Mesenchymal stem cell (in vitro differentiated cells and primary cell): ENCODE measurements at regions not wholly inside any gene's neighbourhood (a gene's known extent, or its start where the extent isn't known, plus 50 kb on each side); places are given as distances from the start of the nearest gene placed in this dataset.

Experiments used
- DNase-seq: peaks from one replicate; pipeline ENCODE4 v3.0.0-alpha.2; 2013
- H2AFZ ChIP-seq: one replicate; pipeline ENCODE4 v1.6.1; 2013; ENCODE audit warnings: low read depth, mild to moderate bottlenecking, control low read depth, inconsistent platforms, low read length, moderate library complexity
- H2AK5ac ChIP-seq: 2 replicates; pipeline ENCODE4 v1.6.1; 2013; ENCODE audit warnings: low read length, moderate library complexity, mild to moderate bottlenecking, inconsistent platforms; ENCODE audit not compliant: severe bottlenecking
- H2BK120ac ChIP-seq: one replicate; pipeline ENCODE4 v1.6.1; 2013; ENCODE audit warnings: low read depth, mild to moderate bottlenecking, inconsistent platforms, low read length, moderate library complexity
- H2BK12ac ChIP-seq, 2 experiments: one replicate each; pipeline ENCODE4 v1.6.1; 2013; ENCODE audit warnings: inconsistent platforms in 2 of 2, low read length in 2 of 2, mild to moderate bottlenecking in 2 of 2, moderate library complexity in 2 of 2, control low read depth in 1 of 2
- H2BK15ac ChIP-seq: one replicate; pipeline ENCODE4 v1.6.1; 2013; ENCODE audit warnings: mild to moderate bottlenecking, low read depth, inconsistent platforms; ENCODE audit not compliant: poor library complexity, severe bottlenecking
- H2BK5ac ChIP-seq: 2 replicates; pipeline ENCODE4 v1.6.1; 2013; ENCODE audit warnings: low read depth, mild to moderate bottlenecking, low read length, control low read depth, inconsistent platforms; ENCODE audit not compliant: poor library complexity, severe bottlenecking
- H3K14ac ChIP-seq, 2 experiments: one replicate each; pipeline ENCODE4 v1.6.1; 2013; ENCODE audit warnings: inconsistent platforms in 2 of 2, low read length in 2 of 2, control low read depth in 1 of 2, mild to moderate bottlenecking in 1 of 2, moderate library complexity in 1 of 2
- H3K18ac ChIP-seq, 2 experiments: one replicate each; pipeline ENCODE4 v1.6.1; 2013; ENCODE audit warnings: inconsistent platforms in 2 of 2, low read length in 2 of 2, control low read depth in 1 of 2, low read depth in 1 of 2, mild to moderate bottlenecking in 1 of 2
- H3K23ac ChIP-seq, 2 experiments: one replicate each; pipeline ENCODE4 v1.6.1; 2013; ENCODE audit warnings: inconsistent platforms in 2 of 2, low read length in 2 of 2, mild to moderate bottlenecking in 2 of 2, moderate library complexity in 2 of 2, control low read depth in 1 of 2
- H3K27ac ChIP-seq: 2 replicates; pipeline ENCODE4 v1.5.1; 2013; ENCODE audit warnings: mild to moderate bottlenecking, moderate library complexity, low read length, control low read depth, inconsistent platforms; ENCODE audit not compliant: poor library complexity, severe bottlenecking
- H3K27me3 ChIP-seq, 2 experiments: 2 replicates each; pipeline versions ENCODE4 v1.6.1 to v1.7.0; 2013; ENCODE audit warnings: low read length in 2 of 2, mild to moderate bottlenecking in 2 of 2, moderate library complexity in 2 of 2, control low read depth in 1 of 2, inconsistent platforms in 1 of 2; ENCODE audit not compliant: control insufficient read depth in 1 of 2, insufficient read depth in 1 of 2
- H3K36me3 ChIP-seq, 2 experiments: 2 replicates each; pipeline versions ENCODE4 v1.6.1 to v1.7.0; 2013; ENCODE audit warnings: low read length in 2 of 2, control low read depth in 1 of 2, inconsistent platforms in 1 of 2, low read depth in 1 of 2, mild to moderate bottlenecking in 1 of 2; ENCODE audit not compliant: insufficient read depth in 2 of 2, control insufficient read depth in 1 of 2
- H3K4ac ChIP-seq, 2 experiments: one replicate each; pipeline ENCODE4 v1.6.1; 2013; ENCODE audit warnings: inconsistent platforms in 2 of 2, low read length in 2 of 2, mild to moderate bottlenecking in 2 of 2, moderate library complexity in 2 of 2, control low read depth in 1 of 2, low read depth in 1 of 2
- H3K4me1 ChIP-seq: 2 replicates; pipeline ENCODE4 v1.6.1; 2013; ENCODE audit warnings: low read depth, low read length, control low read depth; ENCODE audit not compliant: control insufficient read depth, insufficient read depth
- H3K4me2 ChIP-seq: 2 replicates; pipeline ENCODE4 v1.6.1; 2013; ENCODE audit warnings: low read length, mild to moderate bottlenecking, inconsistent platforms; ENCODE audit not compliant: poor library complexity, severe bottlenecking
- H3K4me3 ChIP-seq, 2 experiments: 2 replicates each; pipeline versions ENCODE4 v1.5.1 to v1.7.0; 2013; ENCODE audit warnings: low read length in 2 of 2, mild to moderate bottlenecking in 2 of 2, control low read depth in 1 of 2, low read depth in 1 of 2; ENCODE audit not compliant: insufficient read depth in 1 of 2
- H3K79me1 ChIP-seq: replicated peaks from 2 replicates; pipeline ENCODE4 v1.6.1; 2013; ENCODE audit warnings: mild to moderate bottlenecking, control low read depth, low read length, inconsistent platforms; ENCODE audit not compliant: poor library complexity, severe bottlenecking
- H3K9ac ChIP-seq: 2 replicates; pipeline ENCODE4 v1.7.0; 2013; ENCODE audit warnings: mild to moderate bottlenecking, low read length, moderate library complexity
- H3K9me3 ChIP-seq: 2 replicates; pipeline ENCODE4 v1.7.0; 2013; ENCODE audit warnings: mild to moderate bottlenecking, low read length; ENCODE audit not compliant: control insufficient read depth
- H4K8ac ChIP-seq: one replicate; pipeline ENCODE4 v1.6.1; 2013; ENCODE audit warnings: inconsistent platforms, mild to moderate bottlenecking, low read length, moderate library complexity
- H4K91ac ChIP-seq: one replicate; pipeline ENCODE4 v1.6.1; 2013; ENCODE audit warnings: mild to moderate bottlenecking, low read length, inconsistent platforms
- WGBS: methylation state at CpG from one replicate; pipeline ENCODE4 v1.1.7; 2013; ENCODE audit warnings: mixed read lengths; 5-methylcytosine and 5-hydroxymethylcytosine counted together

- Histone ChIP-seq H3K36me3 (no peaks in the 10 kb centered on the region), H3K27me3 (no peaks in the 10 kb centered on the region), H3K4me2 (no peak overlapping the region), H4K91ac (no peak overlapping the region), H3K4me3 (no peak overlapping the region), H3K27ac (no peak overlapping the region), H4K8ac (no peak overlapping the region), H3K9me3 (no peaks in the 10 kb centered on the region), H2BK12ac (no peak overlapping the region), H2BK5ac (no peak overlapping the region), H2BK15ac (no peak overlapping the region), H2AFZ (no peak overlapping the region), H3K23ac (no peak overlapping the region), H3K18ac (no peak overlapping the region), H3K4ac (no peak overlapping the region), H2BK120ac (no peak overlapping the region), H2AK5ac (no peak overlapping the region), H3K9ac (no peak overlapping the region), H3K4me1 (no peaks in the 10 kb centered on the region), H3K14ac (no peak overlapping the region), H3K79me1 (no peaks in the 10 kb centered on the region)
- WGBS, result 73% methylated on average over 7 of the region's 7 CpGs
- DNase-seq, result no peak
Measured at GRCh38 chr20:12638633-12639312, 370.0 kb upstream of the SPTLC3 start.

DNA sequence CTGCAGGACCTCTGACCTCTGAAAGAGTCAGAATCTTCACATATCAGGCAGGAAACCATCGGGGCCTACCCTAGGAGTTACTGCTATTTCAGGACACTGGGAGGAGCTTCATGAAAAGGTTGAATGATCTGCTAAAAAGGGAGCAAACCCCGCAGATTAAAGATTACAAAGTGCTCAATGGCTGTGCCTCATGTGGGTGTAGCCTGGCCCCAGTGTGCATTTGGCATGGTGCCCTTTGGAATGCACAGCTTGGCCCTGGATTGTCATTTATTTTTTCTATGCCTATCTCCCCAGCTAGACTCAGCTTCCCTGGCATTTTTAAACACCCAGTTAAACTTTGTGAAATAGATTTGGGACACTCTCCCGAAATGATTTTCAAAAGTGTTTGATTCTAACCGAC, 368.5 kb upstream of the SPTLC3 start:
- WGBS, result 75% methylated on average over 2 of the region's 4 CpGs
- Histone ChIP-seq H3K36me3 (no peaks in the 10 kb centered on the region), H3K4ac (no peak overlapping the region)

GRCh38 chr20:12641619-12642018, 367.2 kb upstream of the SPTLC3 start:
- no peak overlapping the region for H3K4me3 ChIP-seq
- no peak overlapping the region for H3K27ac ChIP-seq
- no peaks in the 10 kb centered on the region for H3K79me1 ChIP-seq
- no peak overlapping the region for H3K23ac ChIP-seq
- no peak overlapping the region for H4K8ac ChIP-seq
- H3K9ac ChIP-seq, result no peak overlapping the region
- no peak overlapping the region for H3K14ac ChIP-seq
- no peak overlapping the region for H2AK5ac ChIP-seq
- H2BK12ac ChIP-seq, result no peak overlapping the region
- no peaks in the 10 kb centered on the region for H3K36me3 ChIP-seq
- DNase-seq, result no peak
- H3K18ac ChIP-seq, result no peak overlapping the region
- H3K27me3 ChIP-seq, result no peaks in the 10 kb centered on the region
- H3K4me1 ChIP-seq, result no peaks in the 10 kb centered on the region
- no peak overlapping the region for H2BK5ac ChIP-seq
- no peak overlapping the region for H2AFZ ChIP-seq
- no peak overlapping the region for H4K91ac ChIP-seq
- H3K4me2 ChIP-seq, result no peak overlapping the region
- no peaks in the 10 kb centered on the region for H3K9me3 ChIP-seq
- no peak overlapping the region for H2BK120ac ChIP-seq
- WGBS, result 75% methylated on average over 4 of the region's 4 CpGs
- no peak overlapping the region for H3K4ac ChIP-seq
- no peak overlapping the region for H2BK15ac ChIP-seq

More for the DNA sequence above, 368.5 kb upstream of the SPTLC3 start:
- H2BK12ac ChIP-seq, result no peak overlapping the region
- no peak overlapping the region for H3K23ac ChIP-seq
- no peak overlapping the region for H3K9ac ChIP-seq
- H2BK15ac ChIP-seq, result no peak overlapping the region
- no peaks in the 10 kb centered on the region for H3K79me1 ChIP-seq
- DNase-seq, result no peak
- no peak overlapping the region for H4K8ac ChIP-seq
- H3K27ac ChIP-seq, result no peak overlapping the region
- H2AFZ ChIP-seq, result no peak overlapping the region
- H3K4me2 ChIP-seq, result no peak overlapping the region
- no peak overlapping the region for H2BK120ac ChIP-seq
- no peak overlapping the region for H3K18ac ChIP-seq
- no peaks in the 10 kb centered on the region for H3K27me3 ChIP-seq
- no peaks in the 10 kb centered on the region for H3K9me3 ChIP-seq
- no peak overlapping the region for H2BK5ac ChIP-seq
- no peak overlapping the region for H3K4me3 ChIP-seq
- H4K91ac ChIP-seq, result no peak overlapping the region
- H2AK5ac ChIP-seq, result no peak overlapping the region
- no peak overlapping the region for H3K14ac ChIP-seq
- H3K4me1 ChIP-seq, result no peaks in the 10 kb centered on the region

GRCh38 chr20:12644461-12644860, 364.3 kb upstream of the SPTLC3 start:
- Histone ChIP-seq H3K23ac (no peak overlapping the region), H3K14ac (no peak overlapping the region), H3K4me2 (no peak overlapping the region), H4K8ac (no peak overlapping the region), H3K79me1 (no peaks in the 10 kb centered on the region), H3K36me3 (no peaks in the 10 kb centered on the region), H3K4me1 (no peaks in the 10 kb centered on the region), H3K4me3 (no peak overlapping the region), H2BK15ac (no peak overlapping the region), H3K9ac (no peak overlapping the region), H2AK5ac (no peak overlapping the region), H3K9me3 (no peaks in the 10 kb centered on the region), H2BK12ac (no peak overlapping the region), H3K27ac (no peak overlapping the region), H2AFZ (no peak overlapping the region), H4K91ac (no peak overlapping the region), H3K4ac (no peak overlapping the region), H3K27me3 (no peaks in the 10 kb centered on the region), H3K18ac (no peak overlapping the region), H2BK5ac (no peak overlapping the region), H2BK120ac (no peak overlapping the region)
- WGBS, result 70% methylated on average over 1 of the region's 2 CpGs
- no peak for DNase-seq
